ENCODE measurements at regions not wholly inside any gene's neighbourhood (a gene's known extent, or its start where the extent isn't known, plus 50 kb on each side); places are given as distances from the start of the nearest gene placed in this dataset.

DNA sequence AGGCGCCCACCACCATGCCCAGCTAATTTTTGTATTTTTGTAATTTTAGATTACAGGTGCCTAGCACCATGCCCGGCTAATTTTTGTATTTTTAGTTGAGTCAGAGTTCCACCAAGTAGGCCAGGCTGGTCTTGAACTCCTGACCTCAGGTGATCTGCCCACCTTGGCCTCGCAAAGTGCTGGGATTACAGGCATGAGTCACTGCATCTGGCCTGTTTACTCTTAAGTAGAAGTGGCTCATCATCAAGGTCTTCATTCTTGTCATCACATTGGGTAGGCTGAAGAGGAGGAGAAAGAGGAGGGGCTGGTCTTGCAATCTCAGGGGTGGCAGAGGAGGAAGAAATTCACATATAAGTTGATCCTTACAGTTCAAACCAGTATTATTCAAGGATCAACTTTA is 152.4 kb upstream of the ATP2B1 start:
- Histone ChIP-seq H3K36me3 (ENCODE audit: insufficient read depth, low read length) (no peaks in the 10 kb centered on the region), H3K9ac (ENCODE audit: insufficient read length) (no peak overlapping the region), H3K4me3 (no peak overlapping the region), H3K9me3 (ENCODE audit: low read depth, low read length) (no peaks in the 10 kb centered on the region), H3K27ac (no peak overlapping the region)
- DNase-seq (ENCODE audit: low read depth, low spot score), result no peak
- no peak for TF ChIP-seq POLR2AphosphoS5 (IDR thresholded peaks at IDR 0.05; ENCODE audit: borderline replicate concordance, low read depth, low read length)
- no peak for TF ChIP-seq EZH2 (IDR thresholded peaks at IDR 0.05)
- no peak for TF ChIP-seq FOXP2 (optimal IDR thresholded peaks at IDR 0.05; ENCODE audit: control extremely low read depth, extremely low read length, insufficient read depth)

DNA sequence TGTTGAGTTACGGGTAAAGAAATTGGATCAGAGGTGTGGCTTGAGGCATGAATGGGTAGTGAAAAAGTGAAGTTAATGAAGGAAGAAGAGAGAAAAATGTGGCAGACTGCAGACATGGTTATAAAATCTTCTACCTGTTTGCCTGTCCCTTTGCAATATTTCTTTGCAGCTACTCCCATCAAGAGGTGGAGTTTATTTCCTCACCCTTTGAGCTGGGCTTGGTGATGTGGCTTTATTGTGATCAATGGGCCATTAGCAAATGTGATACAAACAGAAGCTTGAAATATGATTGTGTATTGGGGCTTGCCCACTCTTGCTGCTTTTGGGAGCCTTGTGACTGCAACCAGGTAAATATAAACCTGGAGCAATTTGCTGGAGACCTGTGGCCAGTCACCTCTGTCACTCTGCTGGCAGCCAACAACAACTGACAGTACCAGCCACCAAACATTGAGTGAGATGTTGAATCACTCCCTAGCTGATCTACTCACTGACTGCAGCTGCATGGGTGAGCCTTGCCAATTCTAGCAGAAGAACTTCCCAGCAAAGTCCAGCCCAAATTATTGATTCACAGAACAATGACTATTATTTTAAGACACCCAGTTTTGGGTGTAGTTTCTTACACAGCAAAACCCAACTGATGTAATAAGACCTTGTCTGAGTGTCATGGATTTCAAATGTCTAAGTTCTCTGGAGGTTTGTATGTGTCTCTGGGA is 151.0 kb upstream of the ATP2B1 start:
- Histone ChIP-seq H3K4me3 (no peak overlapping the region), H3K27ac (no peak overlapping the region), H3K36me3 (ENCODE audit: insufficient read depth, low read length) (no peaks in the 10 kb centered on the region), H3K9ac (ENCODE audit: insufficient read length) (no peak overlapping the region), H3K9me3 (ENCODE audit: low read depth, low read length) (no peaks in the 10 kb centered on the region)
- DNase-seq (ENCODE audit: low read depth, low spot score), result no peak
- TF ChIP-seq FOXP2 (optimal IDR thresholded peaks at IDR 0.05; ENCODE audit: control extremely low read depth, extremely low read length, insufficient read depth), result no peak
- TF ChIP-seq EZH2 (IDR thresholded peaks at IDR 0.05), result no peak
- TF ChIP-seq POLR2AphosphoS5 (IDR thresholded peaks at IDR 0.05; ENCODE audit: borderline replicate concordance, low read depth, low read length), result no peak

DNA sequence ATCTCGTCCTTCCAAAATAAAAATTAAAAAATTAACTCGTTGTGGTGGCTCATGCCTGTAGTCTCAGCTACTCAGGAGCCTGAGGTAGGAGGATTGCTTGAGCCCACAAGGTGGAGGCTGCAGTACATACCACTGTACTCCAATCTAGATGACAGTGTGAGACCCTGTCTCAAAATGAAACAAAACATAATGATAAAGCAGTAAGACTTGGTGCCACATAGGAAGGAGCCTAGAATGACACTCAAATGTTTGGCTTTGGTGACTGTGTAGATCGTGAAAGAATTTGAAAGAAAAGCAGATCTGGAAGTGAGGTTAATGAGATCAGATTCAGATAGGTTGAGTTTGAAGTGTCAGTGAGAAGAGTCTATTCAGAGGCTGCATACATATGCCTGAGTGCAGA is 150.1 kb upstream of the ATP2B1 start:
- Histone ChIP-seq H3K4me3 (no peak overlapping the region), H3K36me3 (ENCODE audit: insufficient read depth, low read length) (no peaks in the 10 kb centered on the region), H3K9me3 (ENCODE audit: low read depth, low read length) (no peaks in the 10 kb centered on the region), H3K27ac (no peak overlapping the region), H3K9ac (ENCODE audit: insufficient read length) (no peak overlapping the region)
- no peak for DNase-seq (ENCODE audit: low read depth, low spot score)
- TF ChIP-seq EZH2 (IDR thresholded peaks at IDR 0.05) (no peak), POLR2AphosphoS5 (IDR thresholded peaks at IDR 0.05; ENCODE audit: borderline replicate concordance, low read depth, low read length) (no peak), FOXP2 (optimal IDR thresholded peaks at IDR 0.05; ENCODE audit: control extremely low read depth, extremely low read length, insufficient read depth) (no peak)

DNA sequence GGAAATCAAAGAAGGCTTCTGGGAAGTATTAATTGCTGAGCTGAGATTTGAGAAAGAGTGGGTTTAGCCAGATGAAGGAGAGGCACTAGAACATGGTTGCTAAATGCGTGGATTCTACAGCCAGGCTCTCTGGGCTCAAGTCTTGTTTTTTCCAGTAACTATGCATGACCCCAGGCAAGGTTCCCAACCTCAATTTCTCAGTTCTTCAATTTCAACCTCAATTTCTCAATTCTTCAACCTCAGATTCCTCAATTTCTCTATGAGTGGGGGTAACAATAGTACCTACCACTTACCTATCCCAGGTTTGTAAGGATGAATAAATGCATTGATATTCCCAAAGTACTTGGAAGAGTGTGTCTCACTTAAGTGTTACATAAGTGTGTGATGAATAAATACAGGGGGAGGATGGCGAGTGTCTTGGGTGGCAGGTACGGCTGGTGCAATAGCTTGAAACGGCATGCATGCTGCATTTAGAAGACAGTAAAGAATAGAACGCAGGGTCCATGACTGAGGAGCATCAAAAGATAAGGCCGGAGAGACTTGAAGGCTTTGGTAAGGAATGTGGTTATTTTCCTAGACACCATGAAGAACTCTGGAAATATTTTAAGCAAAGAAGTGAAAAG is 149.1 kb upstream of the ATP2B1 start:
- TF ChIP-seq FOXP2 (optimal IDR thresholded peaks at IDR 0.05; ENCODE audit: control extremely low read depth, extremely low read length, insufficient read depth) (no peak), EZH2 (IDR thresholded peaks at IDR 0.05) (no peak)
- no peaks in the 10 kb centered on the region for H3K9me3 ChIP-seq (ENCODE audit: low read depth, low read length)
- H3K36me3 ChIP-seq (ENCODE audit: insufficient read depth, low read length), result no peaks in the 10 kb centered on the region
- no peak overlapping the region for H3K27ac ChIP-seq
- H3K4me3 ChIP-seq, result no peak overlapping the region
- DNase-seq (ENCODE audit: low read depth, low spot score), result no peak
- no peak overlapping the region for H3K9ac ChIP-seq (ENCODE audit: insufficient read length)

DNA sequence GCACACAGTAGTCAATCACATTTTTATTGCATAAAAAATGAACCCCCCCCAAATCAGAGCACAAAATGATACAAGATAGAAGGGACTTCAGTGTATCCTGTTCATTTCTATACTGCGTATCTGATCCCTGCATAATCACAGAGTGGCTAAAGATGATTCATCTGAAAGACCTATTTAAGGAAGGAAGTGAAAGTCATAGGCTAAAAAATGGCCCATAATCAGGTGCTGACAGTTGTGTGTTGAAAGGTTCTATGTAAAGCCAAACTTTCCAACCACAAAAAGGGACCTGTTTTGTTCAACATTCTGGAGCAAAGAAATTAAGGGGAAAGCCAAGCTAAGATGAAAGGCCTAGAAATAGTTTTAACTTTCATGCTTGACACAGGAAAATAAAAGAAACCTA is 147.8 kb upstream of the ATP2B1 start:
- DNase-seq (ENCODE audit: low read depth, low spot score), result no peak
- no peak overlapping the region for H3K4me3 ChIP-seq
- no peak overlapping the region for H3K27ac ChIP-seq
- no peaks in the 10 kb centered on the region for H3K9me3 ChIP-seq (ENCODE audit: low read depth, low read length)
- no peak overlapping the region for H3K9ac ChIP-seq (ENCODE audit: insufficient read length)
- TF ChIP-seq FOXP2 (optimal IDR thresholded peaks at IDR 0.05; ENCODE audit: control extremely low read depth, extremely low read length, insufficient read depth) (no peak), POLR2AphosphoS5 (IDR thresholded peaks at IDR 0.05; ENCODE audit: borderline replicate concordance, low read depth, low read length) (no peak), EZH2 (IDR thresholded peaks at IDR 0.05) (no peak)
- no peaks in the 10 kb centered on the region for H3K36me3 ChIP-seq (ENCODE audit: insufficient read depth, low read length)

DNA sequence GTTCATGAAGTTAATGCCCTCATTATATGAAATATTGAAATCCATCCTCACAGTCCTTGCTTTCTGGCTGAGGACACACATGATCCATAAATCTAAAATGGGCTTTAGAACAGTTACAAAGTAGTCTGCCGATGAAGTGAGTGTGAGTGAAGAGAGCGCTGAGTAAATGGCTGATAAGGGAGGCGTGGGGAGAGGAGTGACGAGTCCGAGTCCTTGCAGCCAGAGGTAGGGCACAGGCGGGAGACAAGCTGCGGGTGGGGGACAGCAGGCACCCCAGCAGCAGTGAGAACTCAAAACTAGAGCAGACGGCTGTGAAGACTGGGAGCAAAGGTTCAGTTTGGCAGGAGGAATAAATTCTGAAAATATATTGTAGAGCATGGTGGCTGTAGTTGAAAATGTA is 140.1 kb upstream of the ATP2B1 start:
- Histone ChIP-seq H3K4me3 (no peak overlapping the region), H3K9ac (ENCODE audit: insufficient read length) (no peak overlapping the region), H3K27ac (no peak overlapping the region), H3K9me3 (ENCODE audit: low read depth, low read length) (no peaks in the 10 kb centered on the region), H3K36me3 (ENCODE audit: insufficient read depth, low read length) (no peaks in the 10 kb centered on the region)
- no peak for DNase-seq (ENCODE audit: low read depth, low spot score)
- TF ChIP-seq POLR2AphosphoS5 (IDR thresholded peaks at IDR 0.05; ENCODE audit: borderline replicate concordance, low read depth, low read length) (no peak), EZH2 (IDR thresholded peaks at IDR 0.05) (no peak), FOXP2 (optimal IDR thresholded peaks at IDR 0.05; ENCODE audit: control extremely low read depth, extremely low read length, insufficient read depth) (no peak)

DNA sequence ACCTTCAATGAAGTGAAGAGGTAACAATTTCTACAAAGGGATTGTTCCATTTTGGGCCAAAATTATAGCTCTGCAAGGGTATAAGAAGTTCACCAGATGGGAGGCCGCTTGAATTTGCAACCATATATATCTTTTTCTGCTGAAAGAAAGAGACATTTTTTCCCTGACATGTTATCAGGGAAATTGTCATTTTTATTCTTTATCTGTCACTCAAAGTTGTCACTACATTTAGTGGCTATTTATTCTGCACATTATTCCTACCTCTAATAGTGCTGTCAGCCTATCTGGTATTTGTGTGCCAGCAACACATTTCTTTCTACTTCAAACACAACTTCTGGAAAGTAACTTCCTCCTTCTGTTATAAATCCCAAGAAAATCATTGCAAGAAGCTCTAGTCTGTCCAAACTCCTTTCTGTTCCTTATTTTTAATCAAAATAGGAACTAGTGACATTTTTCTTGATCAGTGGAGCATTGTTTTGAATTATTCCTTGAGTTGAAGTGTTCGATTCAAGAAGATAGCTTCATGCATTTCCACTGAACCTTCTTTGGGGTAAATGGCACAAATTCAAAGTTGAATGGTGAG is 137.9 kb upstream of the ATP2B1 start:
- no peak for DNase-seq (ENCODE audit: low read depth, low spot score)
- Histone ChIP-seq H3K27ac (no peak overlapping the region), H3K9me3 (ENCODE audit: low read depth, low read length) (no peaks in the 10 kb centered on the region), H3K9ac (ENCODE audit: insufficient read length) (no peak overlapping the region), H3K4me3 (no peak overlapping the region), H3K36me3 (ENCODE audit: insufficient read depth, low read length) (no peaks in the 10 kb centered on the region)
- TF ChIP-seq POLR2AphosphoS5 (IDR thresholded peaks at IDR 0.05; ENCODE audit: borderline replicate concordance, low read depth, low read length), result no peak
- no peak for TF ChIP-seq FOXP2 (optimal IDR thresholded peaks at IDR 0.05; ENCODE audit: control extremely low read depth, extremely low read length, insufficient read depth)
- TF ChIP-seq EZH2 (IDR thresholded peaks at IDR 0.05), result no peak

DNA sequence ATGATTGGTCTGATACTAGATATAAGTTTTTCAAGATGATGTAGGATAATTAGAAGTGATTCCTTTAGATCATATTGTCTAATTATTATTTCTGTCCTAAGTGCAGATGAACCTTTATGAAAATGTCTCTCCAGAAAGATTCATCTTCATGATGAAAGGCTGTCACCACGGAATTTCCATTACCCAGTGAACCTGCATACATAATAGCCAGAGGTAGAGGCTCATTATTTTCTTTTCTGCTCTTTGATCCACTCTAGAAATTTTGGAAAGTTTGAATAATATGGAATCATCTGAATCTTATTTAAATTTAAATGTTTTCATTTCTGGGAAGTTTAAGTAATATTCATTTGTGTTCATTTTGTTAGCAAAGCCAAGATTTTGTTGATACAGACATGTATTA is 137.1 kb upstream of the ATP2B1 start:
- H3K9ac ChIP-seq (ENCODE audit: insufficient read length), result no peak overlapping the region
- no peak for TF ChIP-seq FOXP2 (optimal IDR thresholded peaks at IDR 0.05; ENCODE audit: control extremely low read depth, extremely low read length, insufficient read depth)
- no peak for TF ChIP-seq POLR2AphosphoS5 (IDR thresholded peaks at IDR 0.05; ENCODE audit: borderline replicate concordance, low read depth, low read length)
- TF ChIP-seq EZH2 (IDR thresholded peaks at IDR 0.05), result no peak
- no peak overlapping the region for H3K27ac ChIP-seq
- no peaks in the 10 kb centered on the region for H3K9me3 ChIP-seq (ENCODE audit: low read depth, low read length)
- no peak for DNase-seq (ENCODE audit: low read depth, low spot score)
- no peaks in the 10 kb centered on the region for H3K36me3 ChIP-seq (ENCODE audit: insufficient read depth, low read length)
- no peak overlapping the region for H3K4me3 ChIP-seq
